Activated CD8-positive, alpha-beta T cell treated with anti-CD3 and anti-CD28 coated beads, Interleukin-2, amount 10 ng/mL, durations not matched to agents 7 days and 5 days (primary cell): ENCODE measurements at regions not wholly inside any gene's neighbourhood (a gene's known extent, or its start where the extent isn't known, plus 50 kb on each side); places are given as distances from the start of the nearest gene placed in this dataset.

Source experiments
- ATAC-seq: fragments of 150-1000 bp; cut with Tn5 transposase; one replicate; pipeline ENCODE4 v1.10.0; 2021; ENCODE audit warnings: moderate library complexity
- CTCF ChIA-PET: fragments of 350-600 bp; sonication (Branson Sonifier 250); formaldehyde crosslinking; loops from one replicate; lab custom pipeline; 2021; ENCODE audit warnings: antibody characterized with exemption; lab: Charles Lee
- POLR2A ChIA-PET: fragments of 350-600 bp; sonication (Branson Sonifier 250); formaldehyde crosslinking; loops from one replicate; lab custom pipeline; 2021; ENCODE audit warnings: antibody characterized with exemption; lab: Charles Lee
- DNase-seq: peaks from one replicate; pipeline ENCODE4 v3.0.0-alpha.2; 2020
- H3K27ac Mint-ChIP-seq: one replicate; pipeline ENCODE4 v1.8.0; 2021; ENCODE audit warnings: mild to moderate bottlenecking, mixed read lengths
- H3K27me3 Mint-ChIP-seq: one replicate; pipeline ENCODE4 v1.8.0; 2021; ENCODE audit warnings: low read depth, mixed read lengths
- H3K36me3 Mint-ChIP-seq: one replicate; pipeline ENCODE4 v1.8.0; 2021; ENCODE audit warnings: low read depth, mixed read lengths
- H3K4me1 Mint-ChIP-seq: one replicate; pipeline ENCODE4 v1.8.0; 2021; ENCODE audit warnings: low read depth, mixed read lengths
- H3K4me3 Mint-ChIP-seq: one replicate; pipeline ENCODE4 v1.8.0; 2021; ENCODE audit warnings: mild to moderate bottlenecking, mixed read lengths
- H3K9me3 Mint-ChIP-seq: one replicate; pipeline ENCODE4 v1.8.0; 2022; ENCODE audit warnings: mixed read lengths; ENCODE audit not compliant: insufficient read depth

- Mint-ChIP-seq H3K36me3 (peaks cover 3% of the 10 kb centered on the region), H3K9me3 (no peaks in the 10 kb centered on the region), H3K4me3 (peak overlapping the region; percentile 54), H3K27me3 (no peaks in the 10 kb centered on the region), H3K4me1 (peaks cover 41% of the 10 kb centered on the region), H3K27ac (peak overlapping the region; percentile 79)
- ATAC-seq (peak; percentile 66), DNase-seq (peak; percentile 67)
- ChIA-PET CTCF (interaction anchor here (1.1 to 2.7 kb wide), 3 partner anchors 8 to 122 kb away, joined by 3 to 17 read pairs (median 8); no protein-coding TSS in a partner anchor), POLR2A (interaction anchor here (0.5 to 1.5 kb wide), 2 partner anchors 9 to 11 kb away, joined by 3 to 5 read pairs; no protein-coding TSS in a partner anchor)
Observed at GRCh38 chr11:11149671-11150459, 203.2 kb downstream of the CSNK2A3 start.

GRCh38 chr11:11148596-11148995 is 204.5 kb downstream of the CSNK2A3 start:
- H3K4me1 Mint-ChIP-seq, result peaks cover 39% of the 10 kb centered on the region
- no peak for ATAC-seq
- H3K27me3 Mint-ChIP-seq, result no peaks in the 10 kb centered on the region
- no peaks in the 10 kb centered on the region for H3K9me3 Mint-ChIP-seq
- H3K4me3 Mint-ChIP-seq, result no peak overlapping the region
- no peak overlapping the region for H3K27ac Mint-ChIP-seq
- peaks cover 3% of the 10 kb centered on the region for H3K36me3 Mint-ChIP-seq
- CTCF ChIA-PET, result interaction anchor here (1.8 to 2.7 kb wide), 3 partner anchors 8 to 121 kb away, joined by 8 to 17 read pairs (median 9); no protein-coding TSS in a partner anchor
- no peak for DNase-seq
- POLR2A ChIA-PET, result no interaction called here

GRCh38 chr11:11148104-11148509 is 204.9 kb downstream of the CSNK2A3 start:
- no peak overlapping the region for H3K4me3 Mint-ChIP-seq
- H3K27me3 Mint-ChIP-seq, result no peaks in the 10 kb centered on the region
- ChIA-PET POLR2A (interaction anchor here (1.1 kb wide), 1 partner anchor 9 kb away, joined by 3 read pairs; no protein-coding TSS in a partner anchor), CTCF (interaction anchor here (1.8 to 2.7 kb wide), 3 partner anchors 9 to 120 kb away, joined by 8 to 17 read pairs (median 9); no protein-coding TSS in a partner anchor)
- no peak for ATAC-seq
- H3K36me3 Mint-ChIP-seq, result peaks cover 3% of the 10 kb centered on the region
- no peak for DNase-seq
- peaks cover 39% of the 10 kb centered on the region for H3K4me1 Mint-ChIP-seq
- H3K9me3 Mint-ChIP-seq, result no peaks in the 10 kb centered on the region
- H3K27ac Mint-ChIP-seq, result no peak overlapping the region

- no peak overlapping the region for H3K27ac Mint-ChIP-seq
- ChIA-PET POLR2A (no interaction called here), CTCF (interaction anchor here (0.8 to 2.6 kb wide), 2 partner anchors 10 kb away, joined by 4 to 9 read pairs; no protein-coding TSS in a partner anchor)
- no peak overlapping the region for H3K4me3 Mint-ChIP-seq
- no peaks in the 10 kb centered on the region for H3K36me3 Mint-ChIP-seq
- no peaks in the 10 kb centered on the region for H3K9me3 Mint-ChIP-seq
- ATAC-seq (no peak), DNase-seq (no peak)
- H3K4me1 Mint-ChIP-seq, result peaks cover 39% of the 10 kb centered on the region
- H3K27me3 Mint-ChIP-seq, result no peaks in the 10 kb centered on the region
Observed at GRCh38 chr11:11146830-11147229, 206.2 kb downstream of the CSNK2A3 start.

GRCh38 chr11:11143849-11144248 is 209.2 kb downstream of the CSNK2A3 start:
- H3K36me3 Mint-ChIP-seq, result no peaks in the 10 kb centered on the region
- H3K27ac Mint-ChIP-seq, result no peak overlapping the region
- DNase-seq (no peak), ATAC-seq (no peak)
- no peaks in the 10 kb centered on the region for H3K27me3 Mint-ChIP-seq
- POLR2A ChIA-PET, result no interaction called here
- no peak overlapping the region for H3K4me3 Mint-ChIP-seq
- CTCF ChIA-PET, result no interaction called here
- H3K4me1 Mint-ChIP-seq, result peaks cover 14% of the 10 kb centered on the region
- no peaks in the 10 kb centered on the region for H3K9me3 Mint-ChIP-seq

- no peak for DNase-seq
- Mint-ChIP-seq H3K27ac (no peak overlapping the region), H3K4me3 (no peak overlapping the region), H3K36me3 (no peaks in the 10 kb centered on the region), H3K27me3 (no peaks in the 10 kb centered on the region), H3K4me1 (peaks cover 4% of the 10 kb centered on the region), H3K9me3 (no peaks in the 10 kb centered on the region)
- ChIA-PET POLR2A (no interaction called here), CTCF (no interaction called here)
- ATAC-seq, result no peak
Observed at GRCh38 chr11:11142430-11142829, 210.6 kb downstream of the CSNK2A3 start.

- Mint-ChIP-seq H3K9me3 (no peaks in the 10 kb centered on the region), H3K27ac (no peak overlapping the region), H3K27me3 (no peaks in the 10 kb centered on the region), H3K4me3 (no peak overlapping the region), H3K36me3 (peaks cover 1% of the 10 kb centered on the region), H3K4me1 (peaks cover 12% of the 10 kb centered on the region)
- DNase-seq (no peak), ATAC-seq (no peak)
- CTCF ChIA-PET, result interaction anchor here (0.9 to 1.6 kb wide), 3 partner anchors 8 to 103 kb away, joined by 3 to 7 read pairs (median 4); no protein-coding TSS in a partner anchor
- POLR2A ChIA-PET, result interaction anchor here (0.7 kb wide), 1 partner anchor 9 kb away, joined by 5 read pairs; no protein-coding TSS in a partner anchor
Observed at GRCh38 chr11:11141065-11141464, 212.0 kb downstream of the CSNK2A3 start.

- H3K4me3 Mint-ChIP-seq, result no peak overlapping the region
- peaks cover 12% of the 10 kb centered on the region for H3K4me1 Mint-ChIP-seq
- H3K36me3 Mint-ChIP-seq, result peaks cover 1% of the 10 kb centered on the region
- DNase-seq, result no peak
- H3K9me3 Mint-ChIP-seq, result no peaks in the 10 kb centered on the region
- CTCF ChIA-PET, result interaction anchor here (0.9 to 1.6 kb wide), 2 partner anchors 16 to 103 kb away, joined by 4 to 7 read pairs; no protein-coding TSS in a partner anchor
- H3K27ac Mint-ChIP-seq, result no peak overlapping the region
- no peaks in the 10 kb centered on the region for H3K27me3 Mint-ChIP-seq
- ATAC-seq, result no peak
- POLR2A ChIA-PET, result interaction anchor here (0.7 kb wide), 1 partner anchor 10 kb away, joined by 5 read pairs; no protein-coding TSS in a partner anchor
Observed at GRCh38 chr11:11140510-11140909, 212.5 kb downstream of the CSNK2A3 start.

- no peak overlapping the region for H3K4me3 Mint-ChIP-seq
- no peaks in the 10 kb centered on the region for H3K9me3 Mint-ChIP-seq
- POLR2A ChIA-PET, result no interaction called here
- H3K27me3 Mint-ChIP-seq, result peaks cover 5% of the 10 kb centered on the region
- CTCF ChIA-PET, result interaction anchor here (1.4 to 1.7 kb wide), 2 partner anchors 9 to 109 kb away, joined by 3 to 4 read pairs; no protein-coding TSS in a partner anchor
- H3K27ac Mint-ChIP-seq, result no peak overlapping the region
- ATAC-seq, result no peak
- H3K36me3 Mint-ChIP-seq, result peaks cover 1% of the 10 kb centered on the region
- H3K4me1 Mint-ChIP-seq, result peaks cover 12% of the 10 kb centered on the region
- no peak for DNase-seq
Observed at GRCh38 chr11:11137339-11137738, 215.7 kb downstream of the CSNK2A3 start.

- ChIA-PET POLR2A (no interaction called here), CTCF (no interaction called here)
- ATAC-seq, result no peak
- Mint-ChIP-seq H3K27ac (no peak overlapping the region), H3K9me3 (no peaks in the 10 kb centered on the region), H3K4me3 (no peak overlapping the region), H3K4me1 (peaks cover 12% of the 10 kb centered on the region), H3K27me3 (peaks cover 7% of the 10 kb centered on the region), H3K36me3 (peaks cover 1% of the 10 kb centered on the region)
- no peak for DNase-seq
Observed at GRCh38 chr11:11135820-11136476, 217.1 kb downstream of the CSNK2A3 start.

GRCh38 chr11:11129118-11129517 is 223.9 kb downstream of the CSNK2A3 start:
- Mint-ChIP-seq H3K4me1 (no peaks in the 10 kb centered on the region), H3K27me3 (peaks cover 20% of the 10 kb centered on the region), H3K27ac (no peak overlapping the region), H3K36me3 (no peaks in the 10 kb centered on the region), H3K4me3 (no peak overlapping the region), H3K9me3 (no peaks in the 10 kb centered on the region)
- ChIA-PET POLR2A (no interaction called here), CTCF (interaction anchor here (1.4 kb wide), 2 partner anchors 27 to 101 kb away, joined by 4 to 5 read pairs; no protein-coding TSS in a partner anchor)
- ATAC-seq, result no peak
- DNase-seq, result no peak
